HG03354 (cell line): ENCODE measurements at regions not wholly inside any gene's neighbourhood (a gene's known extent, or its start where the extent isn't known, plus 50 kb on each side); places are given as distances from the start of the nearest gene placed in this dataset.
A peak's percentile ranks its signal among the peaks of the same experiment; 100 is the strongest.

Experiments used
- ATAC-seq: cut with Tn5 transposase; IDR thresholded peaks from one replicate; pipeline ENCODE4 v1.9.1; 2021; ENCODE audit warnings: mild to moderate bottlenecking; ENCODE audit not compliant: unreplicated experiment, poor library complexity, severe bottlenecking

DNA sequence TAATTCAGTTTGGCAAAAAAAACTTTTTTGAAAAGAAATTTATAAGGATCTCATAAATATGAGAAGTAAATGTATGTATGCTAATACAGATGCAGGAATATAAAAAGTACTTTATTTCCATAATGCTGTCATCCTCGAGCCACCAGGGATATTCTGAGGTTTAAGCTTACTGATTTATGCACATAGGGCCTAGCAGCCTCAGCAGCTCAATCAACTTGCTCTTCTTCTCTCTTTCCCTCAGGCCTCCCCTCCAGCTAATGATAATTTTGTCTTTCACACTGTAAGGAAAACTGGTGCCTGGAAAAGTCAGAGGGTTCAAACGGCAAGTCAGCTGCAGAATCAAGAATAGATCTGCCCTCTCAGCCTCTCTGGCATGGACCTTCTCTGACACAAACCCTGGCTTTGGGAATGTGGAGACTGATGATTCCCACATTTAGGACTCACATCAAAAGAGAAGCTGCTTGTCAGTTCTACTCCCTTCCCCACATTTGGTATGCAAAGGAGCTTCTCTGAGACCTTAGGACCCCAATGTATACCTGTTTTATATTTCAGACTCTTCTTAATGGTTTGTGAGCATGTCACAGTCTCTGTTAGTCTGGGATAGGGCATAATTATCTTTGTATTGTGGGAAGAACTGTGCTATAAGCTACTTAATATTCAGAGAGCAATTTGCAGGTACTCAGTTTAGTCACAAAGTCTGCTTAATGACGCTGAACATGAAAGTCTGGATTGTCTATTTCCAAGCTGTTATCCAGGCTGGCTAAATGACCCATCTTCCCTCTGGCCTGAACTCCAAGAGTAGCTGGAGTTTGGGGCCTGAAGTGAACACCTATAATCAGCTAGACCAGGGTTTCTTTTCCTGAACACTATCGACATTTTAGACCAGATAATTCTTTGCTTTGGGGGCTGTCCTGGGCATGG, 52.1 kb upstream of the DIPK1A start:
- ATAC-seq = no peak

GRCh38 chr1:93014168-93014567, 52.9 kb upstream of the DIPK1A start:
- ATAC-seq = no peak

DNA sequence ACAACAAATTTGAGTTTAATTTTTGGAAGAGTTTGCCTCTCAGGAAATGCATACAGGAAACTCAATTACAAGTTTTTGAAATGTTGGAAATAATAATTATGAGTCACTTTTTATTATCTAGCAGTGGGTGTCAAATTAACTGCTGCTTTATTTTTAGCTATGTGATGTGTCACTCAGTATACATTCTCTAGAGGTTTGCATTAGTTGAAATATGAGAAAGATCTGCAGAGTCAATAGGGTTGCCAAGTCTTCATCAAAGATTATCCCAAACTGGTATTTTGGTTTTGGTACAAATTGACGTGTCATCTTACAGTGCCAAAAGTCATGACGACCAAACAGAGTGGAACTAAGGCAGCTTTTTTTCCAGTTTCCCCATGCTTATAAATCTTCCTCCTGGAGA, 54.3 kb upstream of the DIPK1A start:
- no peak for ATAC-seq

DNA sequence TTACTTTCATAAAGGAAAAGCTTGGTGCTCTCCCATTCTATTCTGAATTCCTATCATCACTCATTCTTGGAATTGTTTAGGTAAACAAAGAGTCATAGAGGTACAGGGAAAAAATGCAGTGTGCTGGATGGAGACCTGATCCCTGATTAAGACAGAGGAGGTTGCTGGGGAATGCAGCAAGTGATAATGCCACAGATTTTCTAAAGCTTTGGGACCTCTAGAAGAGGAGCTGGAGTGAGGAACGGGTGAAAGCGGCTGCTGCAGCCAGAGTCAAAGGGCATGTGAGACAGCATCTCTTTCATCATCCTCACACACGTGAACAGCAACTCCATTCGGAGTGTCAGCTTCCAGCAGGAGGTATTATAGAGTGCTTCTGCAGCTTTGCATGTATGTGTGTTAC, 54.9 kb upstream of the DIPK1A start:
- no peak for ATAC-seq

DNA sequence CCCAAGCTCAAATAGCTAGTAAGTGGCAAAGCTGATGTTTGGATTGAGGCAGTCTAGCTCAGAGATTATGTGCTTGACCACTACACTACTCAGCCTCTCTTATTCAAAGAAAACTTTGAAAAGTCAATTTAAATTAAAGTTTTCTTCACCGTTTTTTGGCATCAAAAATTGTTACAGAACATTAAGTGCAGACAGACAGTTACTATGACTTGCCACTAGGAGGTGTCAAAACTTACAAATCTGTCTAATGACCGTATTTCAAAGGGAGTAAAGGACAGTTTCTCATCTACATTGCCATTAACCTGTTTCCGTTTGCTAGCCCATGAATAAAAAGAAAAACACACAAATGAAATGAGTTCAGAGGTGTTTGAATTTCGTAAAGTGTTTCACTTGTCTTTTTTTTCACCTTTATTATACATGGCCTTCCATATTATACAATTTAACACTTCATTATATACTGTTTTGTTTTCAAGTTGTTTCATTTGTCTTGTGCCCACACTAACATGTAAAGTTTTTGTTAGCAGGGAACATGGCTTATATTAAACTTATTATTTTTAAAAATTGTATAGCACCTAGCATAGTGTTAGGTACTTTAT, 57.4 kb upstream of the MTF2 start:
- ATAC-seq = peak; percentile 79

DNA sequence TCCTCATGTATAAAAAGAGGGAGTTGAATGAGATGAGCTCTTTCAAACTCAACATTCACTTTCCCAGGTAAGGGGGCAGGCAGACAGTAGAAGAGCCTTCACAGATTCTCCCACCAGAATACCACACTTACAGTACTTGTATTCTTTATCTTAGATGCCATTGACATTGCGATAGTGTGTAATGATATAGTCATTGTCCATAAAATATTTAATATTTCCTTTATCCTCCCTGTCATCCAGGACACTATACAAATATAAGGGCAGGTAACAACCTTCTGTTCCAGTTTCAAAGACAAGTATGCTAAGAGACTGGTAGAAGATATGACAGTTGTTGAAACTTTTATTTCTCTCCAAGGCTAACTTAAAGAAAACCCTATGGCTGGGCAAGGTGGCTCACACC, 56.5 kb upstream of the MTF2 start:
- no peak for ATAC-seq

DNA sequence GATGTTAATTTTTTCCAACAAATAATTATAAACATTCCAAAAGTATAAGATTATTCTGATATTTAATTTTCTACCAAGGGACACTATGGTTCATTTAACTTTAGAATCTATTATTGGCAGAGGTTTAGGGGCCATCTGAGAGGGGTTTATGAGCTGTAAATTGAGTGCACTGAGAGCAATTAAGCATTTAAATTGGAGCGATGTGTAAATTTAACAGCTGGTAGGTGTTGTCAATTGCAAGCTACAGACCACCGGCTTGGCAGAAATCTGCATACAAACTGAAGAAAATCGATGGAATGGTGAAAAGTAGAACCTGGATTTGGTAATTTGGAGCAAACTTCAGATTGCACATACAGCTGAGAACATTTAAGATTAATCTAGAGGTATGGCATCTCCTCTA, 55.8 kb upstream of the MTF2 start:
- no peak for ATAC-seq

- no peak for ATAC-seq
These were observed 53.5 kb upstream of the MTF2 start for GRCh38 chr1:93025572-93025971.

GRCh38 chr1:93028542-93028941, 50.5 kb upstream of the MTF2 start:
- no peak for ATAC-seq
